ENCODE measurements at regions not wholly inside any gene's neighbourhood (a gene's known extent, or its start where the extent isn't known, plus 50 kb on each side); places are given as distances from the start of the nearest gene placed in this dataset.
A peak's percentile ranks its signal among the peaks of the same experiment; 100 is the strongest.

DNA sequence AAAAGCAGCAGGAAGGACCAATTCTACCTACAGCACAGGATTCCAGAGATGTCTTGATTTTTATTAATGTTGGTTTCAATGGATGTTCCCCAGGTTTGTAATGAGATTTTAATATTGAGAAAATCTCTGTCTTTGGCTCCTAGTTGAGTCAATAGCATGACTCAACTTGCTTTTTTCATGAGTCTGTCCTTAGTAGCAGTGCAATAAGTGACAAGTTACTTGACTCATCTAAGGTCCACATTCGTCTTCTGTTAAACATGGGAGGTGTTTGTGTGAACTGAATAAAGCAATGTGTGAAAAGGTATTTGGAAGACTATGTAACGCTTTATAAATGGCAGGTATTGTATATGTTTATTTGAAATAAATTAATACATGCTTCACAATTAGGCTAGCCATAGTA, 645.0 kb upstream of the PTBP2 start:
- no peak overlapping the region for H3K4me3 ChIP-seq (ENCODE audit: control insufficient read depth, low read depth, low read length)
- peak; percentile 49 for DNase-seq (ENCODE audit: low read depth)
- TF ChIP-seq CTCF (conservative IDR thresholded peaks at IDR 0.05; ENCODE audit: control insufficient read depth, insufficient read depth, low read depth, low read length), result no peak

- H3K4me3 ChIP-seq (ENCODE audit: control insufficient read depth, low read depth, low read length), result no peak overlapping the region
- no peak for DNase-seq (ENCODE audit: low read depth)
- TF ChIP-seq CTCF (conservative IDR thresholded peaks at IDR 0.05; ENCODE audit: control insufficient read depth, insufficient read depth, low read depth, low read length), result no peak
Observed at GRCh38 chr1:96079581-96079980, 642.0 kb upstream of the PTBP2 start.

DNA sequence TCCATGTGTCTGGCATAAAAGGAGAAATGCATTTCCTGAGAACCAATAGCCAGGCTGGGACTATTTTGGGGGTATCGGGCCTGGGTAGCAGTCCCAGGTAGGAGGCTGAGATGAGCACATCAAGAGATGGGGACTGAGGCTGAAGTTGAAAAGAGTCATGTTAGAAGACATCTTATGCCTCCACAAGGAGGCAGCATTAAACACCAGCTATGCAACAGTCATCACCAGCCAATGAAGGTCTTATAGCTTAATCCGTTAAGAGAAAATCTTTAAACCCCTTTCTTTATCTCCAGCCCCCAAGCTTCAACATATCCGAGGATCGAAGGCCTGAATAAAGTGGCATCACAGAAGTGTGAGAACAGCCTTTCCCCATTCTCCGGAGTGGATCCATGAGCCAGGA, 640.7 kb upstream of the PTBP2 start:
- peak; percentile 30 for DNase-seq (ENCODE audit: low read depth)
- no peak overlapping the region for H3K4me3 ChIP-seq (ENCODE audit: control insufficient read depth, low read depth, low read length)
- TF ChIP-seq CTCF (conservative IDR thresholded peaks at IDR 0.05; ENCODE audit: control insufficient read depth, insufficient read depth, low read depth, low read length), result peak; percentile 30

DNA sequence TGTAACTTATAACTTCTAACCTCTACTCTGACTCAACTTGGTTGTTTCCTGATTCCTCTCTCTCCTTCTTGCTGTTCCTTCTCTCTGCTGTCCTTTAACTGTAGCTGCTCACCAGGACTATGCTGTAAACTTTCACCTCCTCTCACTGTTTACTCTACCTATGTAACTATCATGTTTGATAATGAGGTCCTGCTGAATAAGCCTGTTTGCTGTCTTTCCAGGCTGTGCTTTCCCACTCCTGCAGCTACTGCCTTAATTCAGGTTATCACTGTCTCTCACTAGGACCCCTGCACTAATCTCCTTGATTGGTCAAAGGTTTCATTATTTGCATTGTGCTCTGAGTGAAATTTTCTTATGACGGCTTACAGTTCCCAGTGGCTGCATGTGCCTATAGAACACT, 633.9 kb upstream of the PTBP2 start:
- DNase-seq (ENCODE audit: low read depth), result no peak
- H3K4me3 ChIP-seq (ENCODE audit: control insufficient read depth, low read depth, low read length), result no peak overlapping the region
- no peak for TF ChIP-seq CTCF (conservative IDR thresholded peaks at IDR 0.05; ENCODE audit: control insufficient read depth, insufficient read depth, low read depth, low read length)

DNA sequence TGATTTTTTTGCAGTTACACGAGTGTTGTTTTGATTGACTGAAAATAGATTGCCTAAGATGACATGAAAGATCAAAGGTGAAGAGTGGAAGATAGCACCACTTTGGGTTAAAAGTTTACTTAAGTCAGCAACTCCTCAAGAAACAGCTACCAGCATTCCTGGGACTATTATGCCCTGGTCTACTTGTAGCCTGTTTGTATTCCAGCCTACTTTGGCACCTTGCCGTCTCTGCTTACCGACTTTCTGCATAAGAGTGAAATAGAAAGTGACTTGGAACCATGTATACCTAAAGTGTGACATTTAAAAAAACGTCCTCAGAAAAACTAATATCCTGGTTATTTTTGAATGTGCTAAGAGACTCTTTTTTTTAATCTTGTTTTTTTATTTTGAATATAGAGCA, 631.5 kb upstream of the PTBP2 start:
- DNase-seq (ENCODE audit: low read depth), result no peak
- TF ChIP-seq CTCF (conservative IDR thresholded peaks at IDR 0.05; ENCODE audit: control insufficient read depth, insufficient read depth, low read depth, low read length), result no peak
- no peak overlapping the region for H3K4me3 ChIP-seq (ENCODE audit: control insufficient read depth, low read depth, low read length)

DNA sequence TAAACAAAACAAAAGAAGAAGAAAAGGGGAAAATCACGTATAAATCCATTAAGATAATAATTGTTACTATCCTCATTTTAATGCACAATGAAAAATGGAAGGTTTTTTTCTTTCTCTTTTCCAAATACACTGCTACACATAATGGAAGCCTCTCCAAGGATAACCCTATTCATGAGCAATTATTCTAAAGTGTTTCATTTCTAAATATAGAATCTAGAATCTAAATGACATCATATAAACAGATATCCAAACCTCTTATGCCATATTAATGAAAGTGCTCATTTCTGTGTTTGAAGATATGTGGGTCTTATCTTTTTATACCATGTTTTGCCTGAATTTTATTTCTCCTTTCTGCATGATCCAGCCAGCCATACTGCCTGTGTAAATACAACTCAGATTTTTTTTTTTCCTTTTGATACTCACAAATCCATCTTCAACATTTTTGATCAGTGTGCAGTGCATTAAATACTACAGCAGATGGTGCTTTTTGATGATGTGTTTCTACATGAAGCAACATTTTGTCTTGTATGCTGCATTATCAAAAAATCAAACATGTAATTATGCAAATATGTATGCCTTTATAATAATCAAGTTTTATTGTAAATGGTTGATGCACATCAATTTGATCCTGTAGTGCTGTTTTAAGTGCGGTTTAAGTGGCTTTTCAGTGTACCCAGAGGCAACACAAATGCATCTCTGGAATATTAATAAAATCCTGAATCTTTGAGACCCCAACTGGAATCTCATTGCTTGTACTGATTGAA, 625.6 kb upstream of the PTBP2 start:
- TF ChIP-seq CTCF (conservative IDR thresholded peaks at IDR 0.05; ENCODE audit: control insufficient read depth, insufficient read depth, low read depth, low read length), result no peak

More for the DNA sequence above, 625.6 kb upstream of the PTBP2 start:
- no peak for DNase-seq (ENCODE audit: low read depth)
- no peak overlapping the region for H3K4me3 ChIP-seq (ENCODE audit: control insufficient read depth, low read depth, low read length)

Data from fibroblast of mammary gland (primary cell).